WTC11 (cell line): ENCODE measurements at regions not wholly inside any gene's neighbourhood (a gene's known extent, or its start where the extent isn't known, plus 50 kb on each side); places are given as distances from the start of the nearest gene placed in this dataset.

Experiments
- ETV6 ChIP-seq: sonication (generic); formaldehyde crosslinking; IDR thresholded peaks from 2 replicates; pipeline ENCODE4 v1.8.1; 2022; ENCODE audit warnings: mild to moderate bottlenecking, missing genetic modification reagents
- IRF2 ChIP-seq: sonication (generic); formaldehyde crosslinking; IDR thresholded peaks from 2 replicates; pipeline ENCODE4 v1.8.0; 2022; ENCODE audit warnings: low read depth, missing genetic modification reagents, borderline replicate concordance
- SMAD3 ChIP-seq: sonication (generic); formaldehyde crosslinking; IDR thresholded peaks from 2 replicates; pipeline ENCODE4 v1.8.0; 2022; ENCODE audit warnings: missing genetic modification reagents, mild to moderate bottlenecking, borderline replicate concordance
- SP1 ChIP-seq: sonication (generic); formaldehyde crosslinking; conservative IDR thresholded peaks from 2 replicates; pipeline ENCODE4 v1.8.1; 2022; ENCODE audit warnings: missing genetic modification reagents
- TF ChIP-seq, protein P1 (sequence below): sonication (generic); formaldehyde crosslinking; IDR thresholded peaks from 2 replicates; pipeline ENCODE4 v1.8.0; 2022; ENCODE audit warnings: mild to moderate bottlenecking, missing genetic modification reagents
- TF ChIP-seq, protein P2 (sequence below): fragments of 200-600 bp; IDR thresholded peaks from 2 replicates; pipeline ENCODE4 v1.8.0; 2022; ENCODE audit warnings: antibody characterized with exemption
- TF ChIP-seq, protein P3 (sequence below): sonication (generic); formaldehyde crosslinking; IDR thresholded peaks from 2 replicates; pipeline ENCODE4 v1.8.1; 2023; ENCODE audit warnings: mild to moderate bottlenecking, missing genetic modification reagents, moderate library complexity
- TF ChIP-seq, protein P4 (sequence below): sonication (generic); formaldehyde crosslinking; conservative IDR thresholded peaks from 2 replicates; pipeline ENCODE4 v1.8.1; 2022; ENCODE audit warnings: mild to moderate bottlenecking, missing genetic modification reagents

DNA sequence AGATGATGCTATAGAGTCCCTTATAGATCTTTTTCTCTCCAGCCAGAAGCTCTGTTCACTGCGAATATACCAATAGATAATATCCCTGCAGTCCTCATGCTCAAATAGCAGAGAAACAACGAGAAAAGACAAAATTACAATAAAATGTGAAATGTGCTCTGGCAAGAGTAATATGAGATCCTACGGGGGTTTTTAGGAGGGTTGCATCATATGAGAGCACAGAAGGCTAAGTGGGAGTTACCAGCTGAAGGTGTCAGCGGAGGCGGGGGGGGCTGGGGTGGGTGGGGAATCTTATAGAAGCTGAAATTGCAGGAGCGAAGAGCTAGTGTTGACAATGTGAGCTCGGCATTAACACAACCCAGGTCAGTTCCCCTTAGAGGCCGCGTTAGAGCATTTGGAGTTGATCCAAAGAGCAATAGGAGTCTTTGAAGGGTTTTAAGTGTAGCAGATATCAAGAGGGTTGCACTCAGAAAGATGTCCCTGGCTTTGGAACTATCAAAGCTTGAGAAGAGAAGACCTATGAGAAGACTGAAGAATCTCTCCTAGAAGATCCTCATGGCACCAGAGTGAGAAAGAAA, 109.7 kb downstream of the BASP1 start:
- TF ChIP-seq, protein P1, sequence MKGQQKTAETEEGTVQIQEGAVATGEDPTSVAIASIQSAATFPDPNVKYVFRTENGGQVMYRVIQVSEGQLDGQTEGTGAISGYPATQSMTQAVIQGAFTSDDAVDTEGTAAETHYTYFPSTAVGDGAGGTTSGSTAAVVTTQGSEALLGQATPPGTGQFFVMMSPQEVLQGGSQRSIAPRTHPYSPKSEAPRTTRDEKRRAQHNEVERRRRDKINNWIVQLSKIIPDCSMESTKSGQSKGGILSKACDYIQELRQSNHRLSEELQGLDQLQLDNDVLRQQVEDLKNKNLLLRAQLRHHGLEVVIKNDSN: no peak
- TF ChIP-seq, protein P2, sequence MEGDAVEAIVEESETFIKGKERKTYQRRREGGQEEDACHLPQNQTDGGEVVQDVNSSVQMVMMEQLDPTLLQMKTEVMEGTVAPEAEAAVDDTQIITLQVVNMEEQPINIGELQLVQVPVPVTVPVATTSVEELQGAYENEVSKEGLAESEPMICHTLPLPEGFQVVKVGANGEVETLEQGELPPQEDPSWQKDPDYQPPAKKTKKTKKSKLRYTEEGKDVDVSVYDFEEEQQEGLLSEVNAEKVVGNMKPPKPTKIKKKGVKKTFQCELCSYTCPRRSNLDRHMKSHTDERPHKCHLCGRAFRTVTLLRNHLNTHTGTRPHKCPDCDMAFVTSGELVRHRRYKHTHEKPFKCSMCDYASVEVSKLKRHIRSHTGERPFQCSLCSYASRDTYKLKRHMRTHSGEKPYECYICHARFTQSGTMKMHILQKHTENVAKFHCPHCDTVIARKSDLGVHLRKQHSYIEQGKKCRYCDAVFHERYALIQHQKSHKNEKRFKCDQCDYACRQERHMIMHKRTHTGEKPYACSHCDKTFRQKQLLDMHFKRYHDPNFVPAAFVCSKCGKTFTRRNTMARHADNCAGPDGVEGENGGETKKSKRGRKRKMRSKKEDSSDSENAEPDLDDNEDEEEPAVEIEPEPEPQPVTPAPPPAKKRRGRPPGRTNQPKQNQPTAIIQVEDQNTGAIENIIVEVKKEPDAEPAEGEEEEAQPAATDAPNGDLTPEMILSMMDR: no peak
- TF ChIP-seq ETV6 (no peak), SP1 (CRISPR knock-in tag) (no peak), IRF2 (no peak), SMAD3 (CRISPR knock-in tag) (no peak)
- TF ChIP-seq, protein P3, sequence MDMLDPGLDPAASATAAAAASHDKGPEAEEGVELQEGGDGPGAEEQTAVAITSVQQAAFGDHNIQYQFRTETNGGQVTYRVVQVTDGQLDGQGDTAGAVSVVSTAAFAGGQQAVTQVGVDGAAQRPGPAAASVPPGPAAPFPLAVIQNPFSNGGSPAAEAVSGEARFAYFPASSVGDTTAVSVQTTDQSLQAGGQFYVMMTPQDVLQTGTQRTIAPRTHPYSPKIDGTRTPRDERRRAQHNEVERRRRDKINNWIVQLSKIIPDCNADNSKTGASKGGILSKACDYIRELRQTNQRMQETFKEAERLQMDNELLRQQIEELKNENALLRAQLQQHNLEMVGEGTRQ: no peak
- TF ChIP-seq, protein P4, sequence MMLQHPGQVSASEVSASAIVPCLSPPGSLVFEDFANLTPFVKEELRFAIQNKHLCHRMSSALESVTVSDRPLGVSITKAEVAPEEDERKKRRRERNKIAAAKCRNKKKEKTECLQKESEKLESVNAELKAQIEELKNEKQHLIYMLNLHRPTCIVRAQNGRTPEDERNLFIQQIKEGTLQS: no peak
